ENCODE measurements at regions not wholly inside any gene's neighbourhood (a gene's known extent, or its start where the extent isn't known, plus 50 kb on each side); places are given as distances from the start of the nearest gene placed in this dataset.

- H3K27me3 ChIP-seq (ENCODE audit: insufficient read depth, poor library complexity, severe bottlenecking), result no peaks in the 10 kb centered on the region
- H3K27ac ChIP-seq (ENCODE audit: poor library complexity, severe bottlenecking), result no peak overlapping the region
- H3K36me3 ChIP-seq (ENCODE audit: low read depth), result no peaks in the 10 kb centered on the region
- no peaks in the 10 kb centered on the region for H3K4me1 ChIP-seq (ENCODE audit: insufficient read depth, poor library complexity, severe bottlenecking)
- ATAC-seq (ENCODE audit: low read depth), result no peak
- no peak for DNase-seq (ENCODE audit: low spot score)
- H3K4me3 ChIP-seq (ENCODE audit: severe bottlenecking), result no peak overlapping the region
- peaks cover 3% of the 10 kb centered on the region for H3K9me3 ChIP-seq (ENCODE audit: severe bottlenecking)
- TF ChIP-seq CTCF (IDR thresholded peaks at IDR 0.05; ENCODE audit: poor library complexity, severe bottlenecking), result no peak
Measured at GRCh38 chr2:5332925-5333324, 359.3 kb upstream of the SOX11 start.

GRCh38 chr2:5339473-5339872, 352.7 kb upstream of the SOX11 start:
- Histone ChIP-seq H3K36me3 (ENCODE audit: low read depth) (no peaks in the 10 kb centered on the region), H3K27ac (ENCODE audit: poor library complexity, severe bottlenecking) (no peak overlapping the region), H3K4me3 (ENCODE audit: severe bottlenecking) (no peak overlapping the region), H3K27me3 (ENCODE audit: insufficient read depth, poor library complexity, severe bottlenecking) (no peaks in the 10 kb centered on the region), H3K9me3 (ENCODE audit: severe bottlenecking) (peaks cover 3% of the 10 kb centered on the region), H3K4me1 (ENCODE audit: insufficient read depth, poor library complexity, severe bottlenecking) (no peaks in the 10 kb centered on the region)
- TF ChIP-seq CTCF (IDR thresholded peaks at IDR 0.05; ENCODE audit: poor library complexity, severe bottlenecking), result no peak
- ATAC-seq (ENCODE audit: low read depth) (no peak), DNase-seq (ENCODE audit: low spot score) (no peak)

- H3K27me3 ChIP-seq (ENCODE audit: insufficient read depth, poor library complexity, severe bottlenecking), result no peaks in the 10 kb centered on the region
- no peaks in the 10 kb centered on the region for H3K9me3 ChIP-seq (ENCODE audit: severe bottlenecking)
- no peak for TF ChIP-seq CTCF (IDR thresholded peaks at IDR 0.05; ENCODE audit: poor library complexity, severe bottlenecking)
- H3K36me3 ChIP-seq (ENCODE audit: low read depth), result no peaks in the 10 kb centered on the region
- no peak for DNase-seq (ENCODE audit: low spot score)
- no peak overlapping the region for H3K27ac ChIP-seq (ENCODE audit: poor library complexity, severe bottlenecking)
- ATAC-seq (ENCODE audit: low read depth), result no peak
- H3K4me3 ChIP-seq (ENCODE audit: severe bottlenecking), result no peak overlapping the region
- H3K4me1 ChIP-seq (ENCODE audit: insufficient read depth, poor library complexity, severe bottlenecking), result no peaks in the 10 kb centered on the region
Measured at GRCh38 chr2:5343785-5344335, 348.3 kb upstream of the SOX11 start.

- TF ChIP-seq CTCF (IDR thresholded peaks at IDR 0.05; ENCODE audit: poor library complexity, severe bottlenecking), result no peak
- no peak overlapping the region for H3K27ac ChIP-seq (ENCODE audit: poor library complexity, severe bottlenecking)
- no peaks in the 10 kb centered on the region for H3K9me3 ChIP-seq (ENCODE audit: severe bottlenecking)
- DNase-seq (ENCODE audit: low spot score) (no peak), ATAC-seq (ENCODE audit: low read depth) (no peak)
- H3K36me3 ChIP-seq (ENCODE audit: low read depth), result no peaks in the 10 kb centered on the region
- no peaks in the 10 kb centered on the region for H3K4me1 ChIP-seq (ENCODE audit: insufficient read depth, poor library complexity, severe bottlenecking)
- H3K27me3 ChIP-seq (ENCODE audit: insufficient read depth, poor library complexity, severe bottlenecking), result no peaks in the 10 kb centered on the region
- no peak overlapping the region for H3K4me3 ChIP-seq (ENCODE audit: severe bottlenecking)
Measured at GRCh38 chr2:5352286-5352685, 339.9 kb upstream of the SOX11 start.

- H3K27ac ChIP-seq (ENCODE audit: poor library complexity, severe bottlenecking), result no peak overlapping the region
- TF ChIP-seq CTCF (IDR thresholded peaks at IDR 0.05; ENCODE audit: poor library complexity, severe bottlenecking), result no peak
- H3K36me3 ChIP-seq (ENCODE audit: low read depth), result no peaks in the 10 kb centered on the region
- ATAC-seq (ENCODE audit: low read depth), result no peak
- DNase-seq (ENCODE audit: low spot score), result no peak
- no peak overlapping the region for H3K4me3 ChIP-seq (ENCODE audit: severe bottlenecking)
- no peaks in the 10 kb centered on the region for H3K27me3 ChIP-seq (ENCODE audit: insufficient read depth, poor library complexity, severe bottlenecking)
- H3K9me3 ChIP-seq (ENCODE audit: severe bottlenecking), result no peaks in the 10 kb centered on the region
- no peaks in the 10 kb centered on the region for H3K4me1 ChIP-seq (ENCODE audit: insufficient read depth, poor library complexity, severe bottlenecking)
Measured at GRCh38 chr2:5353565-5353964, 338.6 kb upstream of the SOX11 start.
